Pons (tissue), 1 donor: ENCODE measurements at regions not wholly inside any gene's neighbourhood (a gene's known extent, or its start where the extent isn't known, plus 50 kb on each side); places are given as distances from the start of the nearest gene placed in this dataset.
"Not testable (repeated sequence)": the region's sequence is repeated elsewhere in the genome, so short reads cannot be mapped to it uniquely, and the experiment has no call there.

Experiments
- DNase-seq: peaks from one replicate; pipeline ENCODE4 v3.0.0-alpha.2; 2016; ENCODE audit warnings: low spot score

DNA sequence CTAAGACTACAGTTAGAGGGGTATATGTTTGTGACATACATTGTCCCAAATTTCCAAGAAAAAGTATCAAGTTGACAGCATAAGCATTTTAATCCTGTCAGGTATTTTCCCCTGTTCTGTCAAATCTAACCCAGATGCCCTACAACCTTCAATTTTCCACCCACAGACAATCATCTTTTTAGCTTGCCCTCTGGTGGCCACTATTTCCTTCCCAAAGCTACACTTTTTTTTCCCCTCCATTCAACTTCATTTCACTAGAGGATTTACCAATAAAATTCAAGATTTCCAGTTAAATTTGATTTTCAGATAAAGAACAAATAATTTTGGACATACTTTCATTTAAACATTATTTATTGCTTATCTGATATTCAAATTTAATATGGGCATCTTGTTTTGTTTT, 286.6 kb downstream of the TENT5A start:
- no peak for DNase-seq

DNA sequence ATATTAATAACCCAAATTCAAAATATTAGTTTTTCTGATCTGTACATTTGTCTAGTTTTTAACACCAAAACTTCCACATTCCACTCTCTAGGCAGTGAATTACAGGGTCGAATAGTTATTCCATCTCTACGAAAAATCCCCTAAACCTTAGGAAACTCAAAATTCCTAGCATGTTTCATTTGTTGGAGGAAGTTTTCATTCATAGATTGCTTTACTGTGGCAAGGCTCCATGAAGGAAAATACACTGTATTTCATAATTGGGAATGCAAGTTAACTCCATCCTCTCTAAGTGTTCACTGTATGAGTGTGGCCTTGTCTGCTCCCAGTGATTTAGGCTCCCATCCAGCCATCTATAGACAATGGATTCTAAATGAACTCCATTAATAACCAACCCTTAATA, 296.1 kb downstream of the TENT5A start:
- no peak for DNase-seq

DNA sequence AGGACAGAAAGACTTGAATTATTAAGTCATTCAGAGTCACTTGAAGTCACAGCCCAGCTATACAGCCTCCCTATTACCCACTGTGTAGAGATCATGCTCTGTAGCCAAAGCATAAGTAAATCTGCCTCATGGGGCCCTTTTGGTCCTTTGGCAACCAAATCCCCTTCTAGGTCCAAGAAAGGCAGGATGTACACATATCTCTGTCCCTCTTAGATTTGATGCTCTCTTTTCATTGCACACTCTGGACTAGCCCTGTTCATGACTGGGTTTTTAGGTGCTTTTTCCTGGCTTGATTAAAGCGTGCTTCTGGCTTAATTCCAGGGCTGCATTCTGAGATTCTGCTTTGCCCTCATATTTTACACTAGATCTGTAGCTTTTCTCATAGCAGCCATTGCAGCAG, 296.8 kb downstream of the TENT5A start:
- no peak for DNase-seq

DNA sequence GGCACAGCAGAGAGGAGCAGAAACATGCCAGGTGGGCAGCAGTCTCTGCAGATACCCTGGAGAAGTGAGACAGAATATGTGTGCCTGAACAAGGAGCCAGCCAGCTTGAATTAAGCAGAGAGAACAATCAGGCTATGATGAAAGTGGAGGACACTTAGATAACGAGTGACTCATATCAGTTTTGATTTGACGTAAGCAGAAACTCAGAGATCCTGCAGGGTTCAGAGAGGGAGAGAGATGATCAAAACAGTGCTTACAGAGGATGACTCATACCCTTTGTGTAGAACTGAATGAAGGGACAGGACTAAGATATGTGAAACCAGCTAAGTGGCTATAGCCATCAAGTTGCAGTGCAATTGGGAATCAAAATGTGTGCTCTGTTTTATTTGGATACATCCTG, 300.7 kb downstream of the TENT5A start:
- no peak for DNase-seq

GRCh38 chr6:81450180-81450579, 302.3 kb downstream of the TENT5A start:
- peak; percentile 11 for DNase-seq

- no peak for DNase-seq
Measured at GRCh38 chr6:81446509-81446908, 306.0 kb downstream of the TENT5A start.

DNA sequence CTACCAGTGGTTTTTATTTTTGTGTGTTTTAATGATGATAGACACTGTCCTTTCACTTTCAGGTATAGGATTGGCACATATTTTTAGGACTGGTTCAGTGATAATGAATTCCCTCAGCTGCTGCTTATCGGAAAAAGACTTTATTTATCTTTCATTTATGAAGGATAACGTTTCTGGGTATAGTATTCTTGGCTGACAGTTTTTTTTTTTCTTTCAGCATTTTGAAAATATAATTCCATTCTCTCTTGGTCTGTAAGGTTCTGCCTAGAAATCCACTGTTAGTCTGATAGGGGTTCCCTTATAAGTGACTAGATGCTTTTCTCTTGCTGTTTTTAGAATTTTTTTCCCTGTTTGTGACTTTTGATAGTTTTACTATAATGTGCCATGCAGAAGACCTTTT, 313.1 kb downstream of the TENT5A start:
- DNase-seq = no peak

GRCh38 chr6:81436990-81437389, 315.5 kb downstream of the TENT5A start:
- DNase-seq = no peak

- no peak for DNase-seq
Measured at GRCh38 chr6:81413306-81413705, 339.2 kb downstream of the TENT5A start.

GRCh38 chr6:81401970-81402690, 350.4 kb downstream of the TENT5A start:
- DNase-seq = no peak

DNA sequence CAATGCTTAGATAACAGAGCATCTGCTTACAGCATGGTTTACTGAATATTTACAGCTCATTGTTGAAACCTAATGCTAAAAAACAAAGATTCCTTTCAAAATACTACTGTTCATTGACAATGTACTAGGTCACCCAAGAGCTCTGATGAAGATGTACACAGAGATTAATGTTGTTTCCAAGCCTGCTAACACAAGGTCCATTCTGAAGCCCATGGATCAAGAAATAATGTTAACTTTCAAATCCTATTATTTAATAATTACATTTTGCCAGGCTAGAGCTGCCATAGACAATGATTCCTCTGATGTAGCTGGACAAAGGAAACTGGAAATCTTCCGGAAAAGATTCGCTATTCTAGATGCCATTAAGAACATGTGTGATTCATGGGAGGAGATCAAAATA, 355.6 kb downstream of the TENT5A start:
- DNase-seq = no peak

- DNase-seq = no peak
Measured at GRCh38 chr6:81387163-81387562, 365.3 kb downstream of the TENT5A start.

DNA sequence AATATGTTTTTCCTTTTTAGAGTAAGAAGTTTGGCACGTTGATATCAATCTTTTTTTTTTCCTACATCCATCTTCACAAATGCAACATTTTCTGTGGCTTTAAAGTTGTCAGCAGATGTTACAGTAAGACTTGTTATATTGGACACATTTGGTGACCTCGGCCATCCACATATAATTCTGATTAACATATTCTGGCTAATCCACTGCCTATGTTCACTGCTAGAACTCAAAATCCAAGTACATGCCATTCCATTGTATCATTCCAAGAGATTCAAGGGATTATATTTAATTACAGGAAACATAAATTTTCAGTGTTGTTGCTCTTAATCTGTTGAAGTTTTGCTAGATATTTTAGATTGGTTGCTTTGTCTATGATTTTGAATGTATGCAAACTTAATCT, 367.6 kb downstream of the TENT5A start:
- DNase-seq = no peak

GRCh38 chr6:81383472-81383871, 369.0 kb downstream of the TENT5A start:
- DNase-seq = no peak

DNA sequence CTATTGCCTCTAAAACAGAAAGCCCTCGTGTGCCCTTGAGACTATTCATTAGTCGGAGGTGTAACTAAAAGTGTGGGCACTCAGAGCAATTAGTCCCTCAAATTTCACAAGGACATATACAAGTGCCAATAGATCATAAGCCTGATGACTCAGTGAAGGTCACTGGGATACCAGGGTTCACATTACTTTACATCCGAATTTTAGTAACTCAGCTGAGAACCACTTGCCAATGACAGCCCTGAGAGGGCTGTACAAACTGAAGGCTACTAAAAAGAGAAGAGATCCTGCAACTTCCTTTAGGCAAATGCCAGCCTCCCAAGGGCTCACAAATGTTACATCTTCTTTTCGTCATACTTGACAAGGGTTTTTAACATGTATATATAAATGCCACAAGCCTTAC, 369.6 kb downstream of the TENT5A start:
- no peak for DNase-seq

DNA sequence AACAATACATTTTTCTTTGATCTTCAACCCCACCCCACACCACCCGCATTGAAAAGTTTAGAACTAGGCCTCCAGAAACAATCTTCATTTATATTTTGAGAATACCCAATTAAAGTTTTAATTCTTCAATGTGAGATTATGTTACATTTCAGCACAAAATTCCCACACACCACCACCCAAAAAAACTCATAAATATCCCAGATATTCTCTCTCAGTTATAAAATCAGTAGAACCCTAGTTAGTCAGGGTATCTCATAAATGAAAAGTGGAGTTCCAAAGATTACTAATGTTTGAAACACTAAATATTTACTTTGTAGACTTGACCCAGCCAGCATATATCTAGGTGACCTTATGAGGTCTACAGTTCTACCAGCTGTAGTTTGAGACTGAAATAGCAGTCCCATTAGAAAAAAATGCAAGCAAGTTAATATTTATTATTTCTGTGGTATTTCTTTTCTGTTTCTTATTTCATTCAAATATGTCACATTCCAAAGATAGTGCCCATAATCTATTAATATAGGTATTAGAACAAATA, 371.0 kb downstream of the TENT5A start:
- DNase-seq = no peak

- no peak for DNase-seq
Measured at GRCh38 chr6:81380718-81381338, 371.7 kb downstream of the TENT5A start.

DNA sequence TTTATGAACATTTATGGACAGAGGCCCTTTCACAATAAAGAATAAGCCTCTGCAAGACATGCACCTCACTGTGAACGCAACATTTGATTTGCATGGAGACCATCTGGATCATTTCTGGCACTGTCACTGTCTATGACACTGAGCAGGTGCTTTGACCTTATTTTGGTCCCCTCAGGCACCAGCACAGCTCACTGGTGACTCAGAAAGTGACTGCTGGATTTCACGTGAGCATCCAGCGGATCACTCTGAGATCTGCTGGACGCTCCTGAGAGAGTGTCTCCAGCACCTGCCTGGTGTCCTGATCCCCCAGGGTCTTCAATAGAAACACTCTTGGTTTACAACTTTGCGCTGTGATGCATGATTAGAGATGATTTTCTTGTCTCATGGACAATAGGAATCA, 375.7 kb downstream of the TENT5A start:
- no peak for DNase-seq

GRCh38 chr6:81373414-81373813, 379.1 kb downstream of the TENT5A start:
- no peak for DNase-seq

- no peak for DNase-seq
Measured at GRCh38 chr6:81371930-81372329, 380.6 kb downstream of the TENT5A start.

- no peak for DNase-seq
Measured at GRCh38 chr6:81366972-81367371, 385.5 kb downstream of the TENT5A start.

- DNase-seq = no peak
Measured at GRCh38 chr6:81362246-81362645, 390.2 kb downstream of the TENT5A start.

DNA sequence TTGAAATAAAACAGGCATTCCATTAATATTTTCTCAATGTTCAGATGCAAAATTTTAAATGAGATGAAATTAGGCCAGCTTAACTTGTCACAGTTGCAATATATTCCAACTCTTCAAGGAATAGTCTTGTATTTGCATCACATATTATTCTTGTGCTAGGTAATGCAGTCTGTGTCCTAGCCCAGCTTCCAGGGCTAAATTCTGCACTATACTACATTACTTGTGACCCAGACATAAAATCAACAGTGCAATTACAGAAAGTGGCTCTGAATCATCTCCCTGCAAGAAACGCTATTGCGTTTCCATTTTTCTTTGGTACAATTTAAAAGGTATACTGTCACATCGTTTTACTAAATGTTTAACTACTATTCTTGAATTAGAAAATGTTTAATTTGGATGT, 399.2 kb downstream of the TENT5A start:
- DNase-seq = no peak

DNA sequence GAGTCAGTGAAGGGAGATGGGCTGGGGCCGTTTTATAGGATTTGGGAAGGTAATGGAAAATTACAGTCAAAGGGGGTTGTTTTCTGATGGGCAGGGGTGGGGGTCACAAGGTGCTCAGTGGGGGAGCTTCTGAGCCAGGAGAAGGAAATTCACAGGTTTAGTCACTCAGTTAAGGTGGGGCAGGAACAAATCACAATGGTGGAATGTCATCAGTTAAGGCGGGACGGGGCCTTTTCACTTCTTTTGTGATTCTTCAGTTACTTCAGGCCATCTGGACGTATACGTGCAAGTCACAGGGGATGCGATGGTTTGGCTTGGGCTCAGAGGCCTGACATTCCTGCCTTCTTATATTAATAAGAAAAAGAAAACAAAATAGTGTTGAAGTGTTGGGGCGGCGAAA, 408.5 kb downstream of the TENT5A start:
- DNase-seq = not testable (repeated sequence)
